Nephron (organoid): ENCODE measurements at regions not wholly inside any gene's neighbourhood (a gene's known extent, or its start where the extent isn't known, plus 50 kb on each side); places are given as distances from the start of the nearest gene placed in this dataset.

Source experiments
- H3K27ac Mint-ChIP-seq, 3 experiments: 2 replicates each; pipeline ENCODE4 v1.8.0; 2020; ENCODE audit warnings: mixed read lengths in 3 of 3, mild to moderate bottlenecking in 2 of 3, moderate library complexity in 1 of 3
- H3K27me3 Mint-ChIP-seq: 2 replicates; pipeline ENCODE4 v1.8.0; 2021; ENCODE audit warnings: low read depth, mild to moderate bottlenecking, moderate library complexity, mixed read lengths
- H3K36me3 Mint-ChIP-seq: 2 replicates; pipeline ENCODE4 v1.8.0; 2020; ENCODE audit warnings: low read depth, mixed read lengths
- H3K4me1 Mint-ChIP-seq: 2 replicates; pipeline ENCODE4 v1.8.0; 2020; ENCODE audit warnings: mixed read lengths
- H3K4me3 Mint-ChIP-seq, 3 experiments: 2 replicates each; pipeline ENCODE4 v1.8.0; 2020; ENCODE audit warnings: mild to moderate bottlenecking in 3 of 3, mixed read lengths in 3 of 3, moderate library complexity in 2 of 3
- H3K9me3 Mint-ChIP-seq: 2 replicates; pipeline ENCODE4 v1.8.0; 2020; ENCODE audit warnings: mixed read lengths
- TF ChIP-seq, protein P1 (sequence below), 3 experiments: fragments of 200-600 bp; sonication (generic); IDR thresholded peaks; one replicate each; pipeline ENCODE4 v1.5.0; 2021; ENCODE audit warnings: antibody characterized with exemption in 3 of 3; ENCODE audit not compliant: unreplicated experiment in 3 of 3

DNA sequence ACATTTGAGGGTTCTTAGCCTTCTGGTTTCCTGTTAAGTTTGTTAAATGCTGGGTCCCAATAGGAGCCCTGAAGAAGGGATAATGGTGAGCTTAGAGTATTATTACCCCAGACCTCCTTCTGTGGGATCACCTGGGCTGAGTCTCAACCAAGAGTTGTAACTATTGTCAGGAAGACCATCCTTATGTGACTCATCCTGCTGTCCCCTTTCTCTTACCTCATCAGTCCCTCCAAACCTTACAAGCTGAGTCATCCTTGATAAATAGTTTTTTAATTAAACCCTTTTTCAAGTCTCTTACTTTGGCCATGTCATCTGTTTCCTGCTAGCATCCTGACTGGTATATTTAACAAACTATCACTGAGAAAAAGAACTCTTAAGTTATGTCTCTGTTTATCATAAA is 502.8 kb downstream of the LRRC70 start:
- Mint-ChIP-seq H3K27me3 (no peaks in the 10 kb centered on the region), H3K27ac (no peak overlapping the region), H3K9me3 (no peaks in the 10 kb centered on the region), H3K36me3 (no peaks in the 10 kb centered on the region), H3K4me3 (no peak overlapping the region), H3K4me1 (no peaks in the 10 kb centered on the region)
- TF ChIP-seq, protein P1, sequence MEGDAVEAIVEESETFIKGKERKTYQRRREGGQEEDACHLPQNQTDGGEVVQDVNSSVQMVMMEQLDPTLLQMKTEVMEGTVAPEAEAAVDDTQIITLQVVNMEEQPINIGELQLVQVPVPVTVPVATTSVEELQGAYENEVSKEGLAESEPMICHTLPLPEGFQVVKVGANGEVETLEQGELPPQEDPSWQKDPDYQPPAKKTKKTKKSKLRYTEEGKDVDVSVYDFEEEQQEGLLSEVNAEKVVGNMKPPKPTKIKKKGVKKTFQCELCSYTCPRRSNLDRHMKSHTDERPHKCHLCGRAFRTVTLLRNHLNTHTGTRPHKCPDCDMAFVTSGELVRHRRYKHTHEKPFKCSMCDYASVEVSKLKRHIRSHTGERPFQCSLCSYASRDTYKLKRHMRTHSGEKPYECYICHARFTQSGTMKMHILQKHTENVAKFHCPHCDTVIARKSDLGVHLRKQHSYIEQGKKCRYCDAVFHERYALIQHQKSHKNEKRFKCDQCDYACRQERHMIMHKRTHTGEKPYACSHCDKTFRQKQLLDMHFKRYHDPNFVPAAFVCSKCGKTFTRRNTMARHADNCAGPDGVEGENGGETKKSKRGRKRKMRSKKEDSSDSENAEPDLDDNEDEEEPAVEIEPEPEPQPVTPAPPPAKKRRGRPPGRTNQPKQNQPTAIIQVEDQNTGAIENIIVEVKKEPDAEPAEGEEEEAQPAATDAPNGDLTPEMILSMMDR (IDR thresholded peaks at IDR 0.05; ENCODE audit: unreplicated experiment in 3 of 3): no peak

DNA sequence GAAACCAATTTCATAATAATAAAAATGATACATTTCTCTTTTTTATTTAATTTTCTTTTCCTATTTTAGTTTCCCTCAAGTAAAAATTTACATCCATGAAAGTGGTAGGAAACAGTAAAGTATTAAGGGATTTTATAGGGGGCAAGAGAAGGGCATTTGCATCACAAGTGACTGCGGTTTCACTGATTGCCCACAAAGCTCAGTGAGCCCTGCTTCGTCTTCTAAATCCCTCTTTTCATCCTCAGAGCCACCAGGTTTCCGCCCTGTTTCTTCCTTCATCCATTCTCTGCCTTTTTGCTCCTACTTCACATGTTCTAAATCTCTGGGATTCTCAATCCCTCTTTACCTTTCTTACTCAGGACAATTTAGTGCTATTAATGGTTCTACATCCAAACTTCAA is 491.4 kb downstream of the LRRC70 start:
- no peak overlapping the region for H3K4me3 Mint-ChIP-seq
- H3K27ac Mint-ChIP-seq: no peak overlapping the region
- TF ChIP-seq, protein P1 (IDR thresholded peaks at IDR 0.05; ENCODE audit: unreplicated experiment in 3 of 3): no peak
- H3K9me3 Mint-ChIP-seq: no peaks in the 10 kb centered on the region
- H3K27me3 Mint-ChIP-seq: peaks cover 6% of the 10 kb centered on the region
- H3K36me3 Mint-ChIP-seq: no peaks in the 10 kb centered on the region
- H3K4me1 Mint-ChIP-seq: no peaks in the 10 kb centered on the region

DNA sequence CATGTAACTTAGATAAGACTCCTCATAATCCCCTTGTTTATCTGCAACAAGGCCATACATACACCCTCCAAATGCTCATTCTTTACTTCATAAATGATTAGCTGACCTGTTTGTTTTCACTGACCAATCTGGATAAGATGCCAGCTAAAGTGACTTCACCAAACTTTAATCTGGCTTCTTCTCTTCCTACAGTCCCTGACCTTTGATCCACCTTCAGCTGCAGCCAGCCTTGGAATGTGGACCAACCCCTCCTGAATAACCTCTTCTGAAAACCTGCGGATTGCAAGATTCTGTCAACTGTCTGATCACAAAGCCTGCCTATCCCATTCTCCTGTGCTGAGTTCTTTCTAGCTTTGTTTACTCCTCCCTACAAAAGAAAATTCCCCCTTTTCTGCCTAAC is 476.8 kb downstream of the LRRC70 start:
- Mint-ChIP-seq H3K27me3 (no peaks in the 10 kb centered on the region), H3K4me3 (no peak overlapping the region), H3K4me1 (no peaks in the 10 kb centered on the region), H3K36me3 (no peaks in the 10 kb centered on the region), H3K9me3 (no peaks in the 10 kb centered on the region), H3K27ac (no peak overlapping the region)
- TF ChIP-seq, protein P1 (IDR thresholded peaks at IDR 0.05; ENCODE audit: unreplicated experiment in 3 of 3): no peak

DNA sequence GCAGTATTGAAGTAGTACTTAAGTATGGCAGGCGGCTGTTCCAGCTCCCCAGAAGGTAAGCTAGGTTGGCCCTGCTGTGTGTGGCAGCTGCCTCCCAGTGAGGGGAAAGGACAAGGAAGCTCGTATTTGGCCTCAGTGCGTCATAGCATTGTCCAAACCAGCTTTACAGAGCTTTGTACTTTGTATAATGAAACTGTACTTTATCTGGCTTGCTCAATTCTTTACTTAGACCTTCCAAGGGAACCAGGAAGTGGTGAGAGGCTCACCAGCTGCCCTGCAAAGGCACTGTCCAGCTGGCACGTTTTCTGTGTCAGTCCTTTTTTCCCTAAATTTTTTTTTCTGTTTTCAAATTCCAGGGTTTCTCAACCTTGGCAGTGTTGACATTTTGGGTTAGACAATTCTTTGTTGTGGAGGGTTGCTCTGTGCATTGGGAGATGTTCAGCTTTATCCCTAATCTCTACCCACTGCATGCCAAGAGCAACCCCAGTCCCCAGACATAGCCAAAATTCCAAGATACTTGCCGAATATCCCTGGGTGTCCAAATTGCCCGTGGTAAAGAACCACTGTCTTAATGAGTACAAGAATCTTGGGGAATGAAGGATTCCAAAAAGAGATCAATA is 474.5 kb downstream of the LRRC70 start:
- Mint-ChIP-seq H3K27me3 (no peaks in the 10 kb centered on the region), H3K36me3 (no peaks in the 10 kb centered on the region), H3K27ac (no peak overlapping the region), H3K4me3 (no peak overlapping the region), H3K9me3 (no peaks in the 10 kb centered on the region), H3K4me1 (no peaks in the 10 kb centered on the region)
- TF ChIP-seq, protein P1 (IDR thresholded peaks at IDR 0.05; ENCODE audit: unreplicated experiment in 3 of 3): no peak

DNA sequence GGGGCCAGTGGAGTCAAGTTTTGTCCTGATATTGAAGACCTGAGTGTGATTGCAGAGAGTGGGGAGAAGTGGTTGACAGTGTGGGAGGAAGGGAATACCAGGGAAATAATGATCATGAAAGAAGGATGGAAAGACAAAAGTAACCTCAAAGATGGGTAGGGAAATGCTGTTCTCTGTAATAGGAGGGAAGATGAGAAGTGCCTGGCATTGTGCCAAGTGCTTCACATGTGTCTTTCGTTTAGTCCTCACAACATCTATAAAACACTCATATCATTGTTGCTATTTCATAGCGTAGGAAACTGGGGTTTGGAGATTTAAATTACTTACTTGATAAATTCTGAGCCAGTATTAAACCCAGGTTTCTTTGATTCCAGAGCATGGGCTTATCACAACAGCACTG is 472.3 kb downstream of the LRRC70 start:
- Mint-ChIP-seq H3K9me3 (no peaks in the 10 kb centered on the region), H3K27ac (no peak overlapping the region), H3K4me1 (no peaks in the 10 kb centered on the region), H3K27me3 (no peaks in the 10 kb centered on the region), H3K4me3 (no peak overlapping the region), H3K36me3 (no peaks in the 10 kb centered on the region)
- TF ChIP-seq, protein P1 (IDR thresholded peaks at IDR 0.05; ENCODE audit: unreplicated experiment in 3 of 3): no peak

DNA sequence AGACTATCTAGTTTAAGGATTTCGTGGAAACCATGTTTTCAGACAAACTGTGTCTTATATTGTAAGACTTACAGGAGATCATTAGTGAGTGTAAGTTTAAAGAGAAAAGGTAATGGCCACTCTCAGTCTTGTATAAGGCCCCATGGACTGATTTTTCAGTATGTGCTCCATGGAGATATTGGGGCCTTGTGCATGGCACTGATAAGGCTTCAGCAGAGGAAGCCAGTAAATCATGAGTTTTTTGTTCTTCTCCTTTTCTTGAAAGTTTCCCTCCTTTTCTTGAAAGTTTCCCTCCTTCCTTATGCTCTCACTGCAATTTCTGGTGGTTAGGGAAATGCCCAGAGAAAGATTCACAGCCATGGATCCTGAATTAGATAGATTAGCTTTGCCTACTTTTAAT is 471.3 kb downstream of the LRRC70 start:
- H3K4me1 Mint-ChIP-seq: no peaks in the 10 kb centered on the region
- TF ChIP-seq, protein P1 (IDR thresholded peaks at IDR 0.05; ENCODE audit: unreplicated experiment in 3 of 3): no peak

More for the DNA sequence above, 471.3 kb downstream of the LRRC70 start:
- no peaks in the 10 kb centered on the region for H3K36me3 Mint-ChIP-seq
- H3K9me3 Mint-ChIP-seq: no peaks in the 10 kb centered on the region
- H3K27ac Mint-ChIP-seq: no peak overlapping the region
- no peak overlapping the region for H3K4me3 Mint-ChIP-seq
- H3K27me3 Mint-ChIP-seq: no peaks in the 10 kb centered on the region
